Mammary epithelial cell (primary cell): ENCODE measurements at regions not wholly inside any gene's neighbourhood (a gene's known extent, or its start where the extent isn't known, plus 50 kb on each side); places are given as distances from the start of the nearest gene placed in this dataset.

Experiments used
- CTCF ChIP-seq, 2 donors: IDR thresholded peaks in 1 of 2; conservative IDR thresholded peaks in 1 of 2; 2 replicates each; pipeline ENCODE4 v1.5.1; 2011 to 2012; ENCODE audit warnings: inconsistent platforms in 2 of 2, low read length in 2 of 2, mild to moderate bottlenecking in 2 of 2, control low read depth in 1 of 2, low read depth in 1 of 2; ENCODE audit not compliant: insufficient read depth in 1 of 2; ENCODE audit errors: extremely low read depth in 1 of 2
- EZH2 ChIP-seq: IDR thresholded peaks from 2 replicates; pipeline ENCODE4 v1.6.1; 2012; ENCODE audit warnings: low read length, inconsistent platforms, borderline replicate concordance

- TF ChIP-seq CTCF (conservative IDR thresholded peaks at IDR 0.05 in 1 of 2, IDR thresholded peaks at IDR 0.05 in 1 of 2; ENCODE audit: extremely low read depth in 1 of 2, insufficient read depth in 1 of 2, low read depth in 1 of 2, low read length in 2 of 2) (no peak), EZH2 (no peak)
Measured at GRCh38 chr13:68982961-68983619, 1124.5 kb upstream of the ATXN8OS start.
